Left lung (tissue), 4 donors: ENCODE measurements at regions not wholly inside any gene's neighbourhood (a gene's known extent, or its start where the extent isn't known, plus 50 kb on each side); places are given as distances from the start of the nearest gene placed in this dataset.

Experiments
- ATAC-seq: fragments of 200-7000 bp; cut with Tn5 transposase; one replicate; pipeline ENCODE4 v1.9.1; 2020; ENCODE audit warnings: moderate library complexity
- DNase-seq, 4 donors: peaks; one replicate each; pipeline ENCODE4 v3.0.0-alpha.2; 2013 to 2020
- H3K27ac ChIP-seq, 2 donors: fragments of 200-600 bp; sonication (generic) in 1 of 2; one replicate each; pipeline versions ENCODE4 v1.5.0 to v1.8.0; 2020 to 2021
- H3K27me3 ChIP-seq, 2 donors: fragments of 200-600 bp; sonication (generic) in 1 of 2; one replicate each; pipeline versions ENCODE4 v1.5.0 to v1.8.0; 2020 to 2021
- H3K36me3 ChIP-seq, 2 donors: fragments of 200-600 bp; sonication (generic) in 1 of 2; one replicate each; pipeline versions ENCODE4 v1.5.0 to v1.8.0; 2020 to 2021
- H3K4me1 ChIP-seq, 2 donors: fragments of 200-600 bp; one replicate each; pipeline ENCODE4 v1.8.0; 2021
- H3K4me3 ChIP-seq, 2 donors: fragments of 200-600 bp; sonication (generic) in 1 of 2; one replicate each; pipeline versions ENCODE4 v1.5.0 to v1.8.0; 2020 to 2021; ENCODE audit warnings: mild to moderate bottlenecking in 1 of 2
- H3K9me3 ChIP-seq, 2 donors: fragments of 200-600 bp; sonication (generic) in 1 of 2; one replicate each; pipeline versions ENCODE4 v1.5.0 to v1.8.0; 2020 to 2021
- CTCF ChIP-seq, 2 donors: fragments of 200-600 bp; sonication (generic) in 1 of 2; IDR thresholded peaks; one replicate each; pipeline versions ENCODE4 v1.5.0 to v1.8.0; 2021; ENCODE audit warnings: antibody characterized with exemption in 2 of 2
- intact Hi-C, 2 donors: fragments of 100-400 bp; cut with DNase I; formaldehyde crosslinking; loops; one replicate each; pipeline versions ENCODE4 v1.11.2 to v1.14.2; 2022
- donor health status: DM: no; HTN: yes; CAD: no.
- donor health status: DM: no; HTN: no; CAD: no.

- peaks cover 0 to 5% of the 10 kb centered on the region in 2 donors for H3K9me3 ChIP-seq
- H3K4me1 ChIP-seq: no peaks in the 10 kb centered on the region
- no peaks in the 10 kb centered on the region for H3K27me3 ChIP-seq
- DNase-seq: no peak
- H3K36me3 ChIP-seq: no peaks in the 10 kb centered on the region
- intact Hi-C loops: no loop called here
- H3K27ac ChIP-seq: no peak overlapping the region
- no peak for TF ChIP-seq CTCF (IDR thresholded peaks at IDR 0.05)
- no peak overlapping the region for H3K4me3 ChIP-seq
- no peak for ATAC-seq
Measured at GRCh38 chr1:229710746-229711145, 84.7 kb downstream of the URB2 start.

- H3K27ac ChIP-seq: no peak overlapping the region
- H3K27me3 ChIP-seq: no peaks in the 10 kb centered on the region
- no peaks in the 10 kb centered on the region for H3K36me3 ChIP-seq
- H3K4me3 ChIP-seq: no peak overlapping the region
- no peak for DNase-seq
- no peaks in the 10 kb centered on the region for H3K9me3 ChIP-seq
- ATAC-seq: no peak
- H3K4me1 ChIP-seq: no peaks in the 10 kb centered on the region
- intact Hi-C loops: no loop called here
- no peak for TF ChIP-seq CTCF (IDR thresholded peaks at IDR 0.05)
Measured at GRCh38 chr1:229714306-229714705, 88.3 kb downstream of the URB2 start.

- ATAC-seq (peak; percentile 27), DNase-seq (no peak)
- no peak overlapping the region for H3K27ac ChIP-seq
- no peaks in the 10 kb centered on the region for H3K27me3 ChIP-seq
- TF ChIP-seq CTCF (IDR thresholded peaks at IDR 0.05): no peak
- no peaks in the 10 kb centered on the region for H3K4me1 ChIP-seq
- peaks cover 0 to 2% of the 10 kb centered on the region in 2 donors for H3K9me3 ChIP-seq
- H3K4me3 ChIP-seq: no peak overlapping the region
- intact Hi-C loops: no loop called here
- H3K36me3 ChIP-seq: no peaks in the 10 kb centered on the region
Measured at GRCh38 chr1:229714964-229715603, 89.0 kb downstream of the URB2 start.

GRCh38 chr1:229716069-229716468 lies 90.0 kb downstream of the URB2 start:
- Histone ChIP-seq H3K4me1 (no peaks in the 10 kb centered on the region), H3K4me3 (no peak overlapping the region), H3K9me3 (peaks cover 0 to 12% of the 10 kb centered on the region in 2 donors), H3K27me3 (no peaks in the 10 kb centered on the region), H3K27ac (no peak overlapping the region), H3K36me3 (no peaks in the 10 kb centered on the region)
- TF ChIP-seq CTCF (IDR thresholded peaks at IDR 0.05): no peak
- no peak for DNase-seq
- intact Hi-C loops: no loop called here
- no peak for ATAC-seq

- no peak for ATAC-seq
- intact Hi-C loops: no loop called here
- Histone ChIP-seq H3K9me3 (peaks cover 0 to 16% of the 10 kb centered on the region in 2 donors), H3K4me1 (no peaks in the 10 kb centered on the region), H3K27ac (no peak overlapping the region), H3K36me3 (no peaks in the 10 kb centered on the region), H3K4me3 (no peak overlapping the region), H3K27me3 (no peaks in the 10 kb centered on the region)
- no peak for TF ChIP-seq CTCF (IDR thresholded peaks at IDR 0.05)
- DNase-seq: no peak
Measured at GRCh38 chr1:229716704-229717103, 90.7 kb downstream of the URB2 start.
